WERI-Rb-1 (cell line): ENCODE measurements at regions not wholly inside any gene's neighbourhood (a gene's known extent, or its start where the extent isn't known, plus 50 kb on each side); places are given as distances from the start of the nearest gene placed in this dataset.

ENCODE experiments used
- DNase-seq: peaks from one replicate; pipeline ENCODE4 v3.0.0-alpha.2; 2020
- H3K27ac ChIP-seq: fragments of 250-450 bp; sonication (Bioruptor Pico); 2 replicates; pipeline ENCODE4 v1.5.1; 2020; ENCODE audit warnings: mild to moderate bottlenecking, moderate library complexity
- H3K27me3 ChIP-seq: fragments of 250-450 bp; sonication (Bioruptor Pico); 2 replicates; pipeline ENCODE4 v1.5.1; 2021; ENCODE audit warnings: mild to moderate bottlenecking, low read depth, moderate library complexity; ENCODE audit not compliant: insufficient read depth, severe bottlenecking
- H3K36me3 ChIP-seq: fragments of 250-450 bp; sonication (Bioruptor Pico); 2 replicates; pipeline ENCODE4 v1.5.1; 2020; ENCODE audit warnings: mild to moderate bottlenecking, moderate library complexity
- H3K4me3 ChIP-seq: 2 replicates; pipeline ENCODE4 v1.5.1; 2011; ENCODE audit warnings: low read depth, mild to moderate bottlenecking, control low read depth, low read length
- H3K9me3 ChIP-seq: fragments of 250-450 bp; sonication (Bioruptor Pico); 2 replicates; pipeline ENCODE4 v1.5.1; 2021; ENCODE audit warnings: mild to moderate bottlenecking, moderate library complexity; ENCODE audit not compliant: severe bottlenecking
- TF ChIP-seq, protein P1 (sequence below): IDR thresholded peaks from 2 replicates; pipeline ENCODE4 v1.5.1; 2011; ENCODE audit warnings: low read depth, mild to moderate bottlenecking, control low read depth, inconsistent platforms, low read length

DNA sequence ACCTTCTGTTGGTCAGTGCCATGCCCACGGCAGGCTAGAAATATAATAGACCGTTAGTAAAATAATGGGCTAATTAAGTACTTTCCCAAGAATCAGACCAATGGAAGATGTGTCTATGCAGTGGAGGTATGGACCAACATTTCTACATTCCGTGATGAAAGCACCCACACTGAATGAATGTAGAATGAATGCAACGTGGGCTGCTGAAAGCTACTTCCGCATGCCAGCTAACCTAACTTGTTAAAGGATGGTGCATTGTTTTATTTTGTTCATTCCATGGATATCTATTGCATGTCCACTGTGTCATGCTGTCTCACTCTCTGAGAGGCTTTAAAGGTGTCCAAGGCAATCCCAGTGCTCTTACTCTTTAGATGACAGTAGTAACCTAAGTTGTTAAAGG is 112.9 kb upstream of the CAV2 start:
- Histone ChIP-seq H3K27ac (no peak overlapping the region), H3K27me3 (peaks cover 18% of the 10 kb centered on the region), H3K9me3 (no peaks in the 10 kb centered on the region), H3K36me3 (no peaks in the 10 kb centered on the region), H3K4me3 (no peak overlapping the region)
- no peak for DNase-seq
- TF ChIP-seq, protein P1, sequence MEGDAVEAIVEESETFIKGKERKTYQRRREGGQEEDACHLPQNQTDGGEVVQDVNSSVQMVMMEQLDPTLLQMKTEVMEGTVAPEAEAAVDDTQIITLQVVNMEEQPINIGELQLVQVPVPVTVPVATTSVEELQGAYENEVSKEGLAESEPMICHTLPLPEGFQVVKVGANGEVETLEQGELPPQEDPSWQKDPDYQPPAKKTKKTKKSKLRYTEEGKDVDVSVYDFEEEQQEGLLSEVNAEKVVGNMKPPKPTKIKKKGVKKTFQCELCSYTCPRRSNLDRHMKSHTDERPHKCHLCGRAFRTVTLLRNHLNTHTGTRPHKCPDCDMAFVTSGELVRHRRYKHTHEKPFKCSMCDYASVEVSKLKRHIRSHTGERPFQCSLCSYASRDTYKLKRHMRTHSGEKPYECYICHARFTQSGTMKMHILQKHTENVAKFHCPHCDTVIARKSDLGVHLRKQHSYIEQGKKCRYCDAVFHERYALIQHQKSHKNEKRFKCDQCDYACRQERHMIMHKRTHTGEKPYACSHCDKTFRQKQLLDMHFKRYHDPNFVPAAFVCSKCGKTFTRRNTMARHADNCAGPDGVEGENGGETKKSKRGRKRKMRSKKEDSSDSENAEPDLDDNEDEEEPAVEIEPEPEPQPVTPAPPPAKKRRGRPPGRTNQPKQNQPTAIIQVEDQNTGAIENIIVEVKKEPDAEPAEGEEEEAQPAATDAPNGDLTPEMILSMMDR: no peak

DNA sequence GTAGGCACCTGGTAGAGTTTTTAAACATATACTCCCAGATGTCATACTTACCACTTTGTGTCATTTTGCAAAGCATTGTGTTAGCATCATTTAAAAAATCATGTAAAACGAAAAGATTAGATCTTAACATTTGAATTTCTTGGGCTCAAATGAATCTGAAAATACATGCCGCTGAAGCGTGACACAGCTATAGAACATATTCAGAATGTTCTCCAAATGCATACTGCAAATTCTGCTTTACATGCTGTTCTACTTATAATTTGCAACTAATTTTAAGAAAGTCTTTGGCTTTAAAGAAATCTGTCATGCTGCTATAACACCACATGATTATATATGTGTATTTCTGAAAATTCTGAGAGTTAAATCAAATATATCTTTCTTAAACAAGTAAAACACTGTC is 109.2 kb upstream of the CAV2 start:
- Histone ChIP-seq H3K27ac (no peak overlapping the region), H3K27me3 (peaks cover 20% of the 10 kb centered on the region), H3K4me3 (no peak overlapping the region), H3K9me3 (no peaks in the 10 kb centered on the region), H3K36me3 (no peaks in the 10 kb centered on the region)
- TF ChIP-seq, protein P1: no peak
- no peak for DNase-seq

- no peak for DNase-seq
- Histone ChIP-seq H3K27me3 (peaks cover 12% of the 10 kb centered on the region), H3K36me3 (no peaks in the 10 kb centered on the region), H3K27ac (no peak overlapping the region), H3K4me3 (no peak overlapping the region), H3K9me3 (no peaks in the 10 kb centered on the region)
- TF ChIP-seq, protein P1: no peak
Measured at GRCh38 chr7:116392806-116393205, 106.7 kb upstream of the CAV2 start.

DNA sequence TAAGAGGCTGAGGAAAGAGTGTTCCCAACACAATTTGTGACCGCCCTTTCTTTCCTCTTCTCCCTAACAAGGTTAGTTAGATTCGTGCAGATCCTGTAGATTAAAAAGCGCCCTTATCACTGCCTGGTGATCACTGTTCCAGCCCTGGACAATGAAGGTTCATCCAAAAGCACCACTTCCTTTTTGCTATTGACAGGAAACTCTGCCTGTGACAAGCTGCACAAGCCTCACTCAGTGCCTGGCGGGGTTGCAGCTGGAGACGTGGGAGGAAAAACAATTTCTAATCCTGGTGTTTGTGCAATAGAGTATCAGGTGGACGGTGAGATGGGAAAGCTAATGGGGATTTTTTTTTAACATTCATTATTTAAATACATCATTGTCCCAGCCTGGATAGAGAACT is 105.9 kb upstream of the CAV2 start:
- Histone ChIP-seq H3K27ac (no peak overlapping the region), H3K36me3 (no peaks in the 10 kb centered on the region), H3K4me3 (no peak overlapping the region), H3K27me3 (peaks cover 8% of the 10 kb centered on the region), H3K9me3 (no peaks in the 10 kb centered on the region)
- DNase-seq: no peak
- TF ChIP-seq, protein P1: no peak

DNA sequence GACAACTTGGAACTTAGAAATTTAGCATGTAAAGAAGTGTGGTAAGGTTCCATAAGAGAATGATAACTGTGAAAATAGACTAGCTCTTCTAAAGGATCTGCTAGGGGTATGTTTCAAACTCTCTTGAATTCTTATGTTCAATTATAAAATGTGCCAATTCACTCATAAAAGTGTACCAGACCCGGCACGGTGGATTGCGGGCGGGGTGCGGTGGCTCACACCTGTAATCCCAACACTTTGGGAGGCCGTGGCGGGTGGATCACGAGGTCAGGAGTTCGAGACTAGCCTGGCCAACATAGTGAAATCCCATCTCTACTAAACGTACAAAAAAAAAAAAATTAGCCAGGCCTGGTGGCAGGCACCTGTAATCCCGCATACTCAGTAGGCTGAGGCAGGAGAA is 105.4 kb upstream of the CAV2 start:
- TF ChIP-seq, protein P1: no peak
- no peak for DNase-seq
- H3K27me3 ChIP-seq: peaks cover 8% of the 10 kb centered on the region
- H3K4me3 ChIP-seq: no peak overlapping the region
- no peak overlapping the region for H3K27ac ChIP-seq
- H3K36me3 ChIP-seq: no peaks in the 10 kb centered on the region
- no peaks in the 10 kb centered on the region for H3K9me3 ChIP-seq

- Histone ChIP-seq H3K36me3 (no peaks in the 10 kb centered on the region), H3K4me3 (no peak overlapping the region), H3K27me3 (peaks cover 8% of the 10 kb centered on the region), H3K9me3 (no peaks in the 10 kb centered on the region), H3K27ac (no peak overlapping the region)
- TF ChIP-seq, protein P1: no peak
- no peak for DNase-seq
Measured at GRCh38 chr7:116395141-116395791, 104.3 kb upstream of the CAV2 start.
